Germinal center (tissue), 1 donor: ENCODE measurements at regions not wholly inside any gene's neighbourhood (a gene's known extent, or its start where the extent isn't known, plus 50 kb on each side); places are given as distances from the start of the nearest gene placed in this dataset.
"Not testable (repeated sequence)": the region's sequence is repeated elsewhere in the genome, so short reads cannot be mapped to it uniquely, and the experiment has no call there.

Experiments used
- DNase-seq: peaks from one replicate; pipeline ENCODE4 v3.0.0; 2012; ENCODE audit warnings: mixed read lengths, low spot score

GRCh38 chr21:31609081-31609480 is 50.4 kb upstream of the SOD1 start:
- no peak for DNase-seq

GRCh38 chr21:31607791-31608190 is 51.7 kb upstream of the SOD1 start:
- no peak for DNase-seq

DNA sequence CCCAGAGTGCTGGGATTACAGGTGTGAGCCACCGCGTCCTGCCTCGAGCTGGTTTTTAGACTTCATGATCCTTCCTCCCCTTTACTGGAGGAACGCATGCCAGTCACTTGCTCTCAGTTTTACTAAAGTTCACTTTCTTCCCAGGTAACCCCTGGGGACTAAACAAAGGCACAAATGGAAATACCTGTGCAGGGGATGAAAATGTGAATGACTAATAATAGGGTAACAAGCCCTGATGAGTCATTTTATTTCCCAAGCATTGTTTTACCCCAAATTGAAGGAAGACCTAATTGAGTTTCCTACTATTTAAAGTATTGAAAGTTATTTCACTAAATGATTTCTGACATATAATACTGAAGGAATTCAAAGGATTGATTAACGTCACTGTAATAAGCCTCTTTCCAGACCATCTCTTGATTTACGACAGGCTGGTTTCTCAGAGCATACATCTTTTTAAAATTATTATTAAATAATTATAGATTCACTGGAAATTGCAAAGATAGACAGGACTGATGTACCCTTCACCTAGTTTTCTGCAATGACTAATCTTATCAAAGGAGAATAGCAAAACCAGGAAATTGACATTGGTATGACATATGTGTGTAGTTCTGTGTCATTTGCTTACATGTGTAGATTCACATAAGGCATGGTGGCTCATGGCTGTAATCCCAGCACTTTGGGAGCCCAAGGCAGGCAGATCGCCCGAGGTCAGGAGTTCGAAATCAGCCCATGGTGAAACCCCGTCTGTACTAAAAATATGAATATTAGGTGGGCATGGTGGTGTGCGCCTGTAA is 53.2 kb upstream of the SOD1 start:
- DNase-seq = no peak

GRCh38 chr21:31604591-31605190 is 54.8 kb upstream of the SOD1 start:
- DNase-seq = peak; percentile 63

- no peak for DNase-seq
Observed at GRCh38 chr21:31599563-31599962, 59.9 kb upstream of the SOD1 start.

DNA sequence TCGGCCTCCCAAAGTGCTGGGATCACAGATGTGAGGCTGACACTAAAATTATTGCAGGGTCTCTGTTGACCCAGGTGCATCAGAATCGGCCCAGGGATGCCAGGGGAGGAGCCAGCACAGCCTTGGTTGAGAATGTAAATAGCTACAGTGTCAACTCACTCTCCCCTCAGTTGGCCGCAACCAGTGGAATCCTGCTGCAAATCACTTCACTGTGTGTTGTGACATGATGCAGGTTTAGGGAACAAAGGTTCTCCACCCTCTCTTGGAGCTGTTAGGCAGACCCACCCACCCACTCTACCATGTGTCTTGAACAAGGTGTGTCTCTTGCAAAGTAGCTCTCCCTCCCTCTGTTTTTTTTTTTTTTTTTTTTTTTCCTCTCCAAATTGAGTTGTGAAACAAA is 60.5 kb upstream of the SOD1 start:
- DNase-seq = no peak

GRCh38 chr21:31597683-31598082 is 61.8 kb upstream of the SOD1 start:
- no peak for DNase-seq

DNA sequence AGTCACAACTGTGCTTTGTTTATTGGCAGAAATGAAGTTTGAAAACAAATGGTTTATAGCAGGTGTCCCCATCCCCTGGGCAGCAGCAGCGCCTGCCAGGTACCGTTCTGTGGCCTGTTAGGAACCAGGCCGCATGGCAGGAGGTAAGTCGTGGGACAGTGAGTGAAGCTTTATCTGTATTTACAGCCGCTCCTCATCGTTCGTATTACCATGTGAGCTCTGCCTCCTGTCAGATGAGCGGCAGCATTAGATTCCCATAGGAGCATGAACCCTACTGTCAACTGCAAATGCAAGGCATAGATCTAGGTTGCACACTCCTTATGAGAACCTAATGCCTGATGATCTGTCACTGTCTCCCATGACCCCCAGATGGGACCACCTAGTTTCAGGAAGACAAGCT is 63.4 kb upstream of the SOD1 start:
- no peak for DNase-seq

GRCh38 chr21:31594726-31595125 is 64.8 kb upstream of the SOD1 start:
- DNase-seq = no peak

GRCh38 chr21:31594279-31594678 is 65.2 kb upstream of the SOD1 start:
- DNase-seq = no peak

DNA sequence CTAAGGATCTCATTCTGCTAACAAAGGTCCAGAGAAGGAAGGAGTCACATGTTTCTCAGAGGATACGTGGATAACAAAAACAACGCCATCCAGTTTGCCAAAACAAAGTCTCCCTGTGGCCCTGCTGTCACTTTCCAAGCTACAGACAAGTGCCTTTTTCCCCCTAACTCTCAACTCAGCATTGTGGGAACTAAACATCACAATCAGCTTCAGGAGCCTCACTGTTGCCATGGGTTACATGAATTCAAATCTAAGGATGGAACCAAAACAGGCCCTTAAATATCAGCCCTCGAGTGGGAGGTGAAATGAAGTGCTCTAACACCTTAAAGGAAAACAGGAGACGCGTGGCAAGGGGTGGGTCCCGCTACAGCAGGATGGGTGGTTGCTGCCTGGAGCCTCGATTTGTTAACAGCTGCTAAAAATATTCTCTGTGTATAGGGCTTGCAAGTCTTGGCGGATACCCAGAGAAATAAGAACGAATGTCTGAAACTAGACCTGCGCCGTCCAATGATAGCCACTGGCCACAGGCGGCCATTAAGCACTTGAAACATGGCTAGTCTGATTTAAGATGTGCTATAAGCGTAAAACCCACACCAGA is 66.4 kb upstream of the SOD1 start:
- no peak for DNase-seq

DNA sequence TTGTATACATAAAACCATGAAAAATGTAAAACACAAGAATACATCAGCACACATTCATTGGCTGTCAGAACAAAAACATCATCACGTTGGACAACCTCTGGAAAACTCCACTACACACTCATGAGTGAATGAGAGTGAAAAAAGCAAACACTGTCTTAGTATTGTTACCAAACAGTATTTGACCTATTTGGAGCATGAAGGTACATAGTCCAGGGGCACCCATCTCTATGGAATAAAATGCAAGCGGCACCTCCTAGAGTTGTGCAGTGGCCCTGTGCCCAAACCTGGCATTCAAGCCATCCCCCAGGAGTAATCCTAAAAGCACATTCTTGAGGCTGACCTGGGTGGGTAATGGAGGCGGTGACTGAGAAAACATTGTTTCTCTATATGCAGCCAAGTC is 67.0 kb upstream of the SOD1 start:
- DNase-seq = no peak

- DNase-seq = no peak
Observed at GRCh38 chr21:31589820-31590219, 69.7 kb upstream of the SOD1 start.

DNA sequence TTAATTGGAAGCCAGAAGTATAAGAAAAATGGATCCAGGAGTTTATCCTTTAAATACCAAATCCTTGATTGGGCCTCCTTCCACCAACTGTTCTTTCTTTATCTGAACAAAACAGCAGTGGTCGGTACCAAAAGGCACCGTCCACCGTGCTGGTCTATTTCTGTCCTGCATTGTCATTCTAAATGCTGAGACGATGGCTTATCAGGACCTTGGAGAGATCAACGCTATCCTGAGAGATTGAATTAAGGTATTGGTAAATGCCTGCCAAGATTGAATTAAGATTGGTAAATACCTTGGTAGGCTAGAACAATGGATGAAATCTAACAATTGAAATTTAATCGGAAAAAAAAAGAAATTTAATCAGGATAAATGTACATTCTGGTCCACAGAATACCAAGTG is 73.4 kb upstream of the SOD1 start:
- no peak for DNase-seq

DNA sequence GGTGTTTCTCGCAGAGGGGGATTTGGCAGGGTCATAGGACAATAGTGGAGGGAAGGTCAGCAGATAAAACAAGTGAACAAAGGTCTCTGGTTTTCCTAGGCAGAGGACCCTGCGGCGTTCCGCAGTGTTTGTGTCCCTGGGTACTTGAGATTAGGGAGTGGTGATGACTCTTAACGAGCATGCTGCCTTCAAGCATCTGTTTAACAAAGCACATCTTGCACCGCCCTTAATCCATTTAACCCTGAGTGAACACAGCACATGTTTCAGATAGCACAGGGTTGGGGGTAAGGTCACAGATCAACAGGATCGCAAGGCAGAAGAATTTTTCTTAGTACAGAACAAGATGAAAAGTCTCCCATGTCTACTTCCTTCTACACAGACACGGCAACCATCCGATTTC is 75.6 kb upstream of the SOD1 start:
- DNase-seq = not testable (repeated sequence)

GRCh38 chr21:31583498-31583897 is 76.0 kb upstream of the SOD1 start:
- no peak for DNase-seq

- DNase-seq = peak; percentile 57
Observed at GRCh38 chr21:31580866-31581276, 78.6 kb upstream of the SOD1 start.

GRCh38 chr21:31577271-31577670 is 82.2 kb upstream of the SOD1 start:
- DNase-seq = no peak

DNA sequence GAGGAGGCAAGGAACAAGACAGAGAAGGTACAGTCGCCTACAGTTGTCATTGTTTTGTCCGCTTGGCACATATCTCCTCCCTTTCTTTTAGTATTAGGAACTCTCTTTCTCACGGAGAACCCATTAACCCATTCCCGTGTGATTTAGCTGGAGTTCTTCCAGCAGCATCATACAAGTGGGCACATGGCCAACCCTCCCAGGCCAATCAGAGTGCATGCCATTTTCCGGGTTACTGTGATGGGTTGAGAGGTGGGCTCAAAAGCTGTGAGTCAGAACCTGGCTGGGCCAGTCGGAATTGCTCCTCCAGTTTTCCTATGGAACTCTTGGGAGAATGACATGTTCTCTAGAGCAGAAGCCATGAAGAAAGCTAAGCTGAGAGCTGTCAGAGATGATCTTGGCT is 83.1 kb upstream of the SOD1 start:
- DNase-seq = no peak

- DNase-seq = no peak
Observed at GRCh38 chr21:31573217-31573616, 86.3 kb upstream of the SOD1 start.

- no peak for DNase-seq
Observed at GRCh38 chr21:31571879-31572278, 87.6 kb upstream of the SOD1 start.

GRCh38 chr21:31570824-31571566 is 88.5 kb upstream of the SOD1 start:
- DNase-seq = no peak

- no peak for DNase-seq
Observed at GRCh38 chr21:31566611-31567010, 92.9 kb upstream of the SOD1 start.
